Left forelimb (tissue), 1 donor: ENCODE measurements at regions not wholly inside any gene's neighbourhood (a gene's known extent, or its start where the extent isn't known, plus 50 kb on each side); places are given as distances from the start of the nearest gene placed in this dataset.
"Not testable (repeated sequence)": the region's sequence is repeated elsewhere in the genome, so short reads cannot be mapped to it uniquely, and the experiment has no call there.

Source experiments
- DNase-seq: peaks from one replicate; pipeline ENCODE4 v3.0.0-alpha.2; 2018; ENCODE audit warnings: low spot score

- DNase-seq = no peak
These were observed 86.2 kb upstream of the FRMPD4 start for GRCh38 chrX:12052109-12052508.

- no peak for DNase-seq
These were observed 80.2 kb upstream of the FRMPD4 start for GRCh38 chrX:12058087-12058486.

DNA sequence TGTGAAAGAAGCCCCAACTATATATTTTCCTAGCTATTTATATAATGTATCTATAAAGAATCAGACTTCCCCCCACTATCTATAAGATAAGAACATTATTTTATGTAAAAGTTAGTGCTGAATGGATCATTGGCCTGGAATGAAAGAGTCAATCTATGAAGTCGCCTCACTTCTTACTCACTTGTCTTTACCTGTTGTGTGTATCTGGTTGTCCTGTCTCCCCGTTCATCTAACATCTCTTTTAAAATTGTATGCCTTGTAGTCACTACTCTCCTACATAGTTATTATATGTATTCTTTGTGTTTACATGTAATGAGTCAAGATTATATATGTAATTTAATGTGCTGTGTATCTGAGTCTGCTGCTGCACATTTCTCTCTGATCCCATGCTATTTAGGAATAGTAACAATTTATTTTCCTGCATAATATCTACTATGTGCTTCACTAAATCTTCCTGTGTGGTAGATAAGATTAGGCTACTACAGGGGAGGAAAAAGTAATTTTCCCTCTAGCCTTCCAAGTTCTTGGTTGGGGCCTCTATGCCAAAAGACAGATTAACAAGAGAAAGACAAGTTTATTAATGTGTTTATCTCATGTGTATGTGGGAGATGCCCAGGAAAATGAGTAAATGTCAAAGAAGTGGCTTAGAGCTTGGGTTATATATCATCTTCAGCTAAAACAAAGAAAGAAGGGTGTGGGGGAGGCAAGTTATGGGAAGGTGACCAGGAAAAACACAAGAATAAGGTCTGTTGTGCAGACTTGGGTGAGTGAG is 77.6 kb upstream of the FRMPD4 start:
- DNase-seq = no peak

- DNase-seq = no peak
These were observed 73.0 kb upstream of the FRMPD4 start for GRCh38 chrX:12065251-12065650.

DNA sequence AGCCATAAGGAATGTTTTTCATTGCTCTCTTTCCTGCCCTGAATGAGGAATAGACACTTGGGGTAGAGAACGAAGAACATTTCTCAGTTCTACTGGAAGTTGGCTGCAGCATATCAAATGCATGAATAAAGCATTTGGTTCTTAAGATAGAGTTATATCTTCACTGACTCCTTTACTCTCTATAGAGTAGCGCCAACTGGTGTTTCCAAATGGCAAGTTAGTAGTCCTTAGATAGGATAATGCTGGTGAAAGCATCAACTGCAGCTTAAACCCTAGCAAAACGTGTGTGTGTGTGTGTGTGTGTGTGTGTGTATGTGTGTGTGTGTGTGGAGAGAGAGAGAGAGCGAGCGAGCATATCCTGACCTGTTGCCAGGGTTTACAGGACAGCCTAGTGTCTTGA is 62.2 kb upstream of the FRMPD4 start:
- DNase-seq = no peak

DNA sequence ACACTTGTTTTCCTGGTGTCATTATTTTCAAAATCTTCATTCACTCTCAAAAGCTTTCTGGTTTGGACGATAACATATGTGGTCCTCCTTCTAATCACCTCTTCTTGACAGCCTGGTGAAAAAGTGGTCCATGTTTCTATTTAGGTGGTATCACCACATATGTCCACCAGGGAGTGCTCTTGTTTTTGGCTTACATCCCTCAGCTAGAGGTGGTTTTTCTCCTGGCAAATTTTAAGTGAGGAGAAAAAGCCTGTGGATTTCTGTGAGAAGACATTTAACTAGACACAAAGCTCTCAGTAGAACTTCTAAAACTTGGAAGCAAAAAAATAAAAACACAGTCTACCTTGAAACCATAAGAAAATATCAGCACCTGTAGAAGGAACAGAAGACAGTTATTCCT is 58.0 kb upstream of the FRMPD4 start:
- DNase-seq = no peak

DNA sequence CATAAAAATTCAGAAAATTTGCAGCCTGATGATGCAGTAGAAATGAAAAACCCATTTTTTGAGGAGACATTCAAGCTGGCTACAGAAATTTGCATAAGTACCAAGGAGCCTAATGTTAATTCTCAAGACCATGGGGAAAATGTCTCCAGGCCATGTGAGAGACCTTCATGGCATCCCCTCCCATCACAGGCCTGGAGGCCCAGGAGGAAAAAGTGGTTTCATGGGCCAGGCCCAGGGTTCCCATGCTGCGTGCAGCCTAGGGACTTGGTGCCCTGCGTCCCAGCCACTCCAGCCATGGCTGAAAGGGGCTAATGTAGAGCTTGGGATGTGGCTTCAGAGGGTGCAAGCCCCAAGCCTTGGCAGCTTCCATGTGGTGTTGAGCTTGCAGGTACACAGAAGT is 55.3 kb upstream of the FRMPD4 start:
- DNase-seq = not testable (repeated sequence)
